HEK293 (cell line): ENCODE measurements at regions not wholly inside any gene's neighbourhood (a gene's known extent, or its start where the extent isn't known, plus 50 kb on each side); places are given as distances from the start of the nearest gene placed in this dataset.

Source experiments
- BCL11B ChIP-seq: fragments of 450-650 bp; formaldehyde crosslinking; IDR thresholded peaks from 2 replicates; pipeline ENCODE4 v1.5.1; 2016; ENCODE audit warnings: low read depth, missing biosample characterization, missing genetic modification characterization
- PATZ1 ChIP-seq: fragments of 450-650 bp; formaldehyde crosslinking; IDR thresholded peaks from 2 replicates; pipeline ENCODE4 v1.5.1; 2016; ENCODE audit warnings: missing biosample characterization, missing genetic modification characterization
- ZBTB49 ChIP-seq: fragments of 450-650 bp; formaldehyde crosslinking; IDR thresholded peaks from 2 replicates; pipeline ENCODE4 v1.5.1; 2016; ENCODE audit warnings: missing biosample characterization, missing genetic modification characterization, low read depth
- ZBTB7A ChIP-seq: fragments of 450-650 bp; formaldehyde crosslinking; IDR thresholded peaks from 2 replicates; pipeline ENCODE4 v1.5.1; 2016; ENCODE audit warnings: low read depth, missing biosample characterization, missing genetic modification characterization
- ZNF10 ChIP-seq: fragments of 450-650 bp; formaldehyde crosslinking; IDR thresholded peaks from 2 replicates; pipeline ENCODE4 v1.5.1; 2017; ENCODE audit warnings: missing biosample characterization, missing genetic modification characterization
- ZNF121 ChIP-seq: fragments of 450-650 bp; formaldehyde crosslinking; IDR thresholded peaks from 2 replicates; pipeline ENCODE4 v1.5.1; 2016; ENCODE audit warnings: missing biosample characterization, missing genetic modification characterization
- ZNF449 ChIP-seq: fragments of 450-650 bp; formaldehyde crosslinking; IDR thresholded peaks from 2 replicates; pipeline ENCODE4 v1.5.1; 2017; ENCODE audit warnings: missing biosample characterization, mild to moderate bottlenecking, missing genetic modification characterization, moderate library complexity
- TF ChIP-seq, protein P1 (sequence below): fragments of 450-650 bp; formaldehyde crosslinking; IDR thresholded peaks from 2 replicates; pipeline ENCODE4 v1.5.1; 2016; ENCODE audit warnings: missing biosample characterization, missing genetic modification characterization
- TF ChIP-seq, protein P2 (sequence below): fragments of 450-650 bp; formaldehyde crosslinking; IDR thresholded peaks from 2 replicates; pipeline ENCODE4 v1.5.1; 2016; ENCODE audit warnings: missing biosample characterization, missing genetic modification characterization

DNA sequence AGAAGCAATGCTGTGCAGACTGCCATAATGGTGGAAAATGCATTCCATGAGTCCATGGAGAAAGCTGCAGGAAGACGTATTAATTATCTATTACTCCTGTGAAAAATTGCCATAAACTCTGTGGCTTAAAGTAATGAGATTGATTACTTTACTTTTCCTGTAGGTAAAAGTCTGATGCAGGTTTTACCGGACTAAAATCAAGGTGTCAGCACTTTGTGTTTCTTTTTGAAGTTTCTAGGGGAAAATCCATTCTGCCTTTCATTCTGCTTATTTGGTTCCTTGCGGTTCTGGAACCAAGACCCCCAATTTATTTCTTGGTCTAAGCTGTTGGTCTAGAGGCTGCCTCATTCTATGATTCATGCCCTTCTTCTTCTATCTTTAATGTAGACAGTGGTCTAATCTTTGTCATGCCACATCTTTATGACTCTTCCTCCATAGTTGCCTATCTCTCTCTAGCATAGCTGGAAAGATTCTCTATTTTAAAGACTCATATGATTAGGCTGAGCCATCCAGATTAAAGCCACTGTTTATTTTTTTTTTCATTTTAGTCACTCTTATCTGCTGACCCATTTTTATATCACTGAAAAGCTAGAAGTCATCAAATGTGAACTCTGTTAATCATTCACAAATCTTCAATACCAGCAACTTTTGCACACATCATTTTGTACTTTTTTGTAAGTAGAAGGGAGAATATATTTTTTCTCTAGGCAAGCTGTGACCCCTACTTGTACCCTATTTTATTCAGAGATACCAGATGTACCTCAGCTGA lies 2056.4 kb downstream of the PCDH7 start:
- TF ChIP-seq, protein P1, sequence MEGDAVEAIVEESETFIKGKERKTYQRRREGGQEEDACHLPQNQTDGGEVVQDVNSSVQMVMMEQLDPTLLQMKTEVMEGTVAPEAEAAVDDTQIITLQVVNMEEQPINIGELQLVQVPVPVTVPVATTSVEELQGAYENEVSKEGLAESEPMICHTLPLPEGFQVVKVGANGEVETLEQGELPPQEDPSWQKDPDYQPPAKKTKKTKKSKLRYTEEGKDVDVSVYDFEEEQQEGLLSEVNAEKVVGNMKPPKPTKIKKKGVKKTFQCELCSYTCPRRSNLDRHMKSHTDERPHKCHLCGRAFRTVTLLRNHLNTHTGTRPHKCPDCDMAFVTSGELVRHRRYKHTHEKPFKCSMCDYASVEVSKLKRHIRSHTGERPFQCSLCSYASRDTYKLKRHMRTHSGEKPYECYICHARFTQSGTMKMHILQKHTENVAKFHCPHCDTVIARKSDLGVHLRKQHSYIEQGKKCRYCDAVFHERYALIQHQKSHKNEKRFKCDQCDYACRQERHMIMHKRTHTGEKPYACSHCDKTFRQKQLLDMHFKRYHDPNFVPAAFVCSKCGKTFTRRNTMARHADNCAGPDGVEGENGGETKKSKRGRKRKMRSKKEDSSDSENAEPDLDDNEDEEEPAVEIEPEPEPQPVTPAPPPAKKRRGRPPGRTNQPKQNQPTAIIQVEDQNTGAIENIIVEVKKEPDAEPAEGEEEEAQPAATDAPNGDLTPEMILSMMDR: no peak
- no peak for TF ChIP-seq ZBTB7A (tag by site-specific recombination)
- TF ChIP-seq PATZ1 (tag by site-specific recombination): no peak
- TF ChIP-seq ZBTB49 (tag by site-specific recombination): no peak
- no peak for TF ChIP-seq BCL11B (tag by site-specific recombination)
- TF ChIP-seq ZNF449 (tag by site-specific recombination): no peak
- no peak for TF ChIP-seq ZNF121 (tag by site-specific recombination)
- TF ChIP-seq ZNF10: no peak
- TF ChIP-seq, protein P2, sequence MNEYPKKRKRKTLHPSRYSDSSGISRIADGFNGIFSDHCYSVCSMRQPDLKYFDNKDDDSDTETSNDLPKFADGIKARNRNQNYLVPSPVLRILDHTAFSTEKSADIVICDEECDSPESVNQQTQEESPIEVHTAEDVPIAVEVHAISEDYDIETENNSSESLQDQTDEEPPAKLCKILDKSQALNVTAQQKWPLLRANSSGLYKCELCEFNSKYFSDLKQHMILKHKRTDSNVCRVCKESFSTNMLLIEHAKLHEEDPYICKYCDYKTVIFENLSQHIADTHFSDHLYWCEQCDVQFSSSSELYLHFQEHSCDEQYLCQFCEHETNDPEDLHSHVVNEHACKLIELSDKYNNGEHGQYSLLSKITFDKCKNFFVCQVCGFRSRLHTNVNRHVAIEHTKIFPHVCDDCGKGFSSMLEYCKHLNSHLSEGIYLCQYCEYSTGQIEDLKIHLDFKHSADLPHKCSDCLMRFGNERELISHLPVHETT (tag by site-specific recombination): no peak
